CD14-positive monocyte (primary cell): ENCODE measurements at regions not wholly inside any gene's neighbourhood (a gene's known extent, or its start where the extent isn't known, plus 50 kb on each side); places are given as distances from the start of the nearest gene placed in this dataset.

Experiments
- DNase-seq, 3 donors: peaks; one replicate each; pipeline ENCODE4 v3.0.0-alpha.2; 2011 to 2022
- H2AFZ ChIP-seq: 2 replicates; pipeline ENCODE4 v1.6.0; 2012; ENCODE audit warnings: mild to moderate bottlenecking, low read depth, low read length, inconsistent platforms; ENCODE audit not compliant: insufficient read depth, poor library complexity, severe bottlenecking
- H3K27ac ChIP-seq, 2 donors: 1 replicate in 1 of 2; 2 replicates in 1 of 2; pipeline ENCODE4 v1.5.1; 2012 to 2013; ENCODE audit warnings: low read length in 2 of 2, control low read depth in 1 of 2, inconsistent platforms in 1 of 2, low read depth in 1 of 2, mild to moderate bottlenecking in 1 of 2
- H3K27me3 ChIP-seq, 2 donors: one replicate each; pipeline versions ENCODE4 v1.6.0 to v1.6.1; 2011 to 2013; ENCODE audit warnings: low read length in 2 of 2; ENCODE audit not compliant: control insufficient read depth in 2 of 2, insufficient read depth in 2 of 2
- H3K36me3 ChIP-seq, 2 donors: replicated peaks in 1 of 2; 1 replicate in 1 of 2; 2 replicates in 1 of 2; pipeline versions ENCODE4 v1.5.1 to v1.6.1; 2012 to 2013; ENCODE audit warnings: low read length in 2 of 2, control low read depth in 1 of 2, inconsistent platforms in 1 of 2, mild to moderate bottlenecking in 1 of 2; ENCODE audit not compliant: insufficient read depth in 2 of 2, control insufficient read depth in 1 of 2
- H3K4me1 ChIP-seq, 2 donors: 1 replicate in 1 of 2; 2 replicates in 1 of 2; pipeline versions ENCODE4 v1.5.1 to v1.6.1; 2012 to 2013; ENCODE audit warnings: low read length in 2 of 2, control low read depth in 1 of 2, inconsistent platforms in 1 of 2, mild to moderate bottlenecking in 1 of 2, moderate library complexity in 1 of 2; ENCODE audit not compliant: insufficient read depth in 2 of 2, control insufficient read depth in 1 of 2
- H3K4me2 ChIP-seq: replicated peaks from 2 replicates; pipeline ENCODE3; 2012; ENCODE audit warnings: low read length, moderate library complexity, mild to moderate bottlenecking; ENCODE audit not compliant: poor library complexity, severe bottlenecking; ENCODE audit errors: extremely low read depth
- H3K4me3 ChIP-seq, 3 experiments: fragments of 200-600 bp in 1 of 3; sonication (generic) in 1 of 3; replicated peaks in 1 of 3; 1 replicate in 2 of 3; 2 replicates in 1 of 3; pipeline ENCODE4 v1.5.1; 2011 to 2013; ENCODE audit warnings: low read length in 3 of 3, mild to moderate bottlenecking in 3 of 3, control low read depth in 2 of 3, low read depth in 2 of 3, inconsistent platforms in 1 of 3, moderate library complexity in 1 of 3
- H3K79me2 ChIP-seq: 2 replicates; pipeline ENCODE4 v1.6.0; 2012; ENCODE audit warnings: mild to moderate bottlenecking, control low read depth, inconsistent platforms, low read length, moderate library complexity; ENCODE audit not compliant: insufficient read depth
- H3K9ac ChIP-seq: 2 replicates; pipeline ENCODE4 v1.6.0; 2017; ENCODE audit warnings: low read length, mild to moderate bottlenecking; ENCODE audit not compliant: insufficient read depth, poor library complexity, severe bottlenecking
- H3K9me3 ChIP-seq, 2 donors: replicated peaks in 1 of 2; 1 replicate in 1 of 2; 2 replicates in 1 of 2; pipeline versions ENCODE4 v1.5.1 to v1.6.1; 2012 to 2013; ENCODE audit warnings: low read length in 2 of 2, control low read depth in 1 of 2; ENCODE audit not compliant: control insufficient read depth in 1 of 2, insufficient read depth in 1 of 2
- H4K20me1 ChIP-seq: 2 replicates; pipeline ENCODE4 v1.6.0; 2012; ENCODE audit warnings: mild to moderate bottlenecking, low read length, control low read depth, moderate library complexity; ENCODE audit not compliant: insufficient read depth
- H3K27ac Mint-ChIP-seq, 7 donors: one replicate each; pipeline ENCODE4 v1.8.0; 2020; ENCODE audit warnings: mild to moderate bottlenecking in 7 of 7, mixed read lengths in 7 of 7, moderate library complexity in 6 of 7, inconsistent platforms in 2 of 7
- H3K27me3 Mint-ChIP-seq, 3 donors: one replicate each; pipeline ENCODE4 v1.8.0; 2021 to 2022; ENCODE audit warnings: low read depth in 3 of 3, mild to moderate bottlenecking in 3 of 3, mixed read lengths in 3 of 3, moderate library complexity in 3 of 3, inconsistent platforms in 1 of 3
- H3K36me3 Mint-ChIP-seq, 2 donors: one replicate each; pipeline ENCODE4 v1.8.0; 2020; ENCODE audit warnings: mixed read lengths in 2 of 2, inconsistent platforms in 1 of 2, mild to moderate bottlenecking in 1 of 2
- H3K4me1 Mint-ChIP-seq: one replicate; pipeline ENCODE4 v1.8.0; 2020; ENCODE audit warnings: mild to moderate bottlenecking, mixed read lengths
- H3K4me3 Mint-ChIP-seq, 2 donors: one replicate each; pipeline ENCODE4 v1.8.0; 2020; ENCODE audit warnings: mild to moderate bottlenecking in 2 of 2, mixed read lengths in 2 of 2, moderate library complexity in 1 of 2
- H3K9me3 Mint-ChIP-seq, 7 donors: one replicate each; pipeline ENCODE4 v1.8.0; 2020 to 2022; ENCODE audit warnings: mixed read lengths in 7 of 7, mild to moderate bottlenecking in 6 of 7, moderate library complexity in 6 of 7, inconsistent platforms in 2 of 7
- WGBS: methylation state at CpG from one replicate; pipeline ENCODE4 v1.1.5; 2013; ENCODE audit warnings: missing lambda C conversion rate; ENCODE audit not compliant: insufficient coverage; 5-methylcytosine and 5-hydroxymethylcytosine counted together
- intact Hi-C, 2 donors: fragments of 100-400 bp; cut with micrococcal nuclease; formaldehyde crosslinking; loops; one replicate each; pipeline versions ENCODE4 v1.15.0 to v1.15.1; 2023
- TF ChIP-seq, protein P1 (sequence below): fragments of 200-600 bp; IDR thresholded peaks from one replicate; pipeline ENCODE4 v1.8.0; 2022; ENCODE audit warnings: antibody characterized with exemption, mild to moderate bottlenecking

DNA sequence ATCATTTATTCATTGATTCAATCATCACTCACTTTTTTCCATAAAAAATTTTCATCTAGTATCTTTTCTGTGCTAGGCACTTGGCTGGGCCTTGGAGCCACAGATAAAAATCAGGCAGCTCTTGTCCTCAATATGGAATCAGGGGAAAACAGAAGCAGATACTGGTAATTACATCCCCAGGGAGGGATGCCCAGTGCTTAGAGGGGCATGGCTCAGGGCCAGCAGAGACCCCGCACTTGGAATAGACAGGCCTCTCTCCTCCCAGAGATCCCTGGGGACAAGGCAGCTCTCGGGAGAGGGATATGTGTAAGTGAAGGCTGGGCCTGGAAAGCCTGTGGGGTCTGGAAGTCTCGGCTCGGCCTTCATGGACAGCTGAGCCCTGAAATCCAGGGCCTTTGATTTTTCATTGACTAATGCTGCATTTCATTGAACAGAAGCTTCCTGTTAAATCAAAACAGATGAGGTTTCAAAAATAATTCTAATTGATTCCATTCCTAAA is 180.4 kb downstream of the FOXD2 start:
- no peak for DNase-seq
- Histone ChIP-seq H3K27ac (no peak overlapping the region), H2AFZ (no peak overlapping the region), H3K9me3 (no peaks in the 10 kb centered on the region), H3K9ac (no peak overlapping the region), H3K36me3 (no peaks in the 10 kb centered on the region), H3K4me3 (no peak overlapping the region), H3K27me3 (no peaks in the 10 kb centered on the region), H3K4me2 (no peak overlapping the region), H3K79me2 (no peaks in the 10 kb centered on the region), H3K4me1 (no peaks in the 10 kb centered on the region), H4K20me1 (no peaks in the 10 kb centered on the region)
- Mint-ChIP-seq H3K4me1 (no peaks in the 10 kb centered on the region), H3K9me3 (peaks cover 0 to 1% (median 0%) of the 10 kb centered on the region in 7 donors), H3K27ac (no peak overlapping the region), H3K36me3 (no peaks in the 10 kb centered on the region), H3K4me3 (no peak overlapping the region), H3K27me3 (peaks cover 1 to 7% (median 5%) of the 10 kb centered on the region in 3 donors)
- 100% methylated on average over 2 of the region's 4 CpGs for WGBS
- intact Hi-C loops: no loop called here
- TF ChIP-seq, protein P1, sequence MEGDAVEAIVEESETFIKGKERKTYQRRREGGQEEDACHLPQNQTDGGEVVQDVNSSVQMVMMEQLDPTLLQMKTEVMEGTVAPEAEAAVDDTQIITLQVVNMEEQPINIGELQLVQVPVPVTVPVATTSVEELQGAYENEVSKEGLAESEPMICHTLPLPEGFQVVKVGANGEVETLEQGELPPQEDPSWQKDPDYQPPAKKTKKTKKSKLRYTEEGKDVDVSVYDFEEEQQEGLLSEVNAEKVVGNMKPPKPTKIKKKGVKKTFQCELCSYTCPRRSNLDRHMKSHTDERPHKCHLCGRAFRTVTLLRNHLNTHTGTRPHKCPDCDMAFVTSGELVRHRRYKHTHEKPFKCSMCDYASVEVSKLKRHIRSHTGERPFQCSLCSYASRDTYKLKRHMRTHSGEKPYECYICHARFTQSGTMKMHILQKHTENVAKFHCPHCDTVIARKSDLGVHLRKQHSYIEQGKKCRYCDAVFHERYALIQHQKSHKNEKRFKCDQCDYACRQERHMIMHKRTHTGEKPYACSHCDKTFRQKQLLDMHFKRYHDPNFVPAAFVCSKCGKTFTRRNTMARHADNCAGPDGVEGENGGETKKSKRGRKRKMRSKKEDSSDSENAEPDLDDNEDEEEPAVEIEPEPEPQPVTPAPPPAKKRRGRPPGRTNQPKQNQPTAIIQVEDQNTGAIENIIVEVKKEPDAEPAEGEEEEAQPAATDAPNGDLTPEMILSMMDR: no peak

DNA sequence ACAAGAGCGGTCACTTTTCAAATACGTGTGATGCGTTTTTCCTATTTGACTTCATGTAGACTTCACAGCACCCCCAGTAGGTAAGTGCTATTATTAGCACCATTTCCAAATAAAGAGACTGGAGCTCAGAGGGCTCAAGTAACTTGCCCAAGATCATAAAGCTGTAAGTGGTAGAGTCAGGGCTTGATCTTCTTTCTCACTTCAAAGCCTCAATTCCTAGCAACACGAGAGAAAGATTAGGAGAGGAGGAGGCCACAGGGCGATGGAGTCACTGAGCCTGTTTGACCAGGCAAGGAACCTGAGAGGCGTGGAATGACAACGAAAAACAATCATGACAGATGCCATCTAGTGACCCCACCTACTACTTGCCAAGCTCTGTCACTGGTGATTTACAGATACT is 181.0 kb downstream of the FOXD2 start:
- Histone ChIP-seq H3K36me3 (no peaks in the 10 kb centered on the region), H3K4me1 (no peaks in the 10 kb centered on the region), H4K20me1 (no peaks in the 10 kb centered on the region), H2AFZ (no peak overlapping the region), H3K4me3 (no peak overlapping the region), H3K9ac (no peak overlapping the region), H3K27me3 (no peaks in the 10 kb centered on the region), H3K79me2 (no peaks in the 10 kb centered on the region), H3K4me2 (no peak overlapping the region), H3K27ac (no peak overlapping the region), H3K9me3 (no peaks in the 10 kb centered on the region)
- TF ChIP-seq, protein P1: no peak
- intact Hi-C loops: no loop called here
- WGBS: no CpG with 5 or more reads among the region's 7 CpGs
- Mint-ChIP-seq H3K4me1 (no peaks in the 10 kb centered on the region), H3K27me3 (peaks cover 1 to 4% (median 2%) of the 10 kb centered on the region in 3 donors), H3K36me3 (no peaks in the 10 kb centered on the region), H3K9me3 (peaks cover 0 to 1% (median 0%) of the 10 kb centered on the region in 7 donors), H3K27ac (no peak overlapping the region), H3K4me3 (no peak overlapping the region)
- DNase-seq: no peak
